ENCODE measurements at regions not wholly inside any gene's neighbourhood (a gene's known extent, or its start where the extent isn't known, plus 50 kb on each side); places are given as distances from the start of the nearest gene placed in this dataset.

DNA sequence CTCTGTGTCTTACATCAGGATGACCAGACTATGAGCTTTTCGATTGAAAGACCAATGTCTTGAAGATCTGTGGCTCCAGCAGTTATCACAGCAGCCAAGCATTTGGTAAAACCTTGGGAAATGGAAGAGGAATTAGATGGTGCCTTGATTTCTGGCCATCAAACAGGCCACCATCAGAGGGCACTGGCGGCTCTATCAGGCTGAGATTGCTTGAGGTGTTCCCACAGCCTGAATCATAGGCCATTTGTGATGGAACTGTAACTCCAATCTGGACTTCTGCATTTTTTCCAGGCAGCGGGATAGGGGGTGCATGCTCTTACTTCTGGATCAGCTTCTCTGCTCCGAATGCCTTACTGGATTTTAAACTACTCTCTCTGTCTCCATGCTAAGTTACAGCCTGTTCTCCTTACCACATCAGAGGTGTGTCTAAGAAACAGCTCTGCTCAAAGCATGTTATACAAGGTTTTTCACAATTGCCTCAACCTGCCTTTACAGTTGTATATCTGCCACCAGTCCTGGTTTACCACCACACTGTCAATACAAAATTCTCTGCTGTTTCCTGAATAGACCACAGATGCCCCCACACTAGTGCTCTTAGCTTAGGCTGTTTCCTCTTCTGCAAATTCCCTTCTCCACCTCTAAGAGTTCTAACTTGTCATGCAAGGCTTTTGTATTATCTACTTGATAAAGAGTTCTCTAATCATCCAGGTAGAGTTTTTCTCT, 180.9 kb downstream of the PTGER3 start:
- TF ChIP-seq, protein P1, sequence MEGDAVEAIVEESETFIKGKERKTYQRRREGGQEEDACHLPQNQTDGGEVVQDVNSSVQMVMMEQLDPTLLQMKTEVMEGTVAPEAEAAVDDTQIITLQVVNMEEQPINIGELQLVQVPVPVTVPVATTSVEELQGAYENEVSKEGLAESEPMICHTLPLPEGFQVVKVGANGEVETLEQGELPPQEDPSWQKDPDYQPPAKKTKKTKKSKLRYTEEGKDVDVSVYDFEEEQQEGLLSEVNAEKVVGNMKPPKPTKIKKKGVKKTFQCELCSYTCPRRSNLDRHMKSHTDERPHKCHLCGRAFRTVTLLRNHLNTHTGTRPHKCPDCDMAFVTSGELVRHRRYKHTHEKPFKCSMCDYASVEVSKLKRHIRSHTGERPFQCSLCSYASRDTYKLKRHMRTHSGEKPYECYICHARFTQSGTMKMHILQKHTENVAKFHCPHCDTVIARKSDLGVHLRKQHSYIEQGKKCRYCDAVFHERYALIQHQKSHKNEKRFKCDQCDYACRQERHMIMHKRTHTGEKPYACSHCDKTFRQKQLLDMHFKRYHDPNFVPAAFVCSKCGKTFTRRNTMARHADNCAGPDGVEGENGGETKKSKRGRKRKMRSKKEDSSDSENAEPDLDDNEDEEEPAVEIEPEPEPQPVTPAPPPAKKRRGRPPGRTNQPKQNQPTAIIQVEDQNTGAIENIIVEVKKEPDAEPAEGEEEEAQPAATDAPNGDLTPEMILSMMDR (IDR thresholded peaks at IDR 0.05), result no peak
- TF ChIP-seq POLR2A (IDR thresholded peaks at IDR 0.05), result no peak
